ENCODE measurements at regions not wholly inside any gene's neighbourhood (a gene's known extent, or its start where the extent isn't known, plus 50 kb on each side); places are given as distances from the start of the nearest gene placed in this dataset.

- Histone ChIP-seq H3K36me3 (no peaks in the 10 kb centered on the region), H3K9ac (no peak overlapping the region), H3K27me3 (no peaks in the 10 kb centered on the region), H4K20me1 (no peaks in the 10 kb centered on the region), H3K4me2 (no peak overlapping the region), H3K4me3 (no peak overlapping the region), H3K9me3 (no peaks in the 10 kb centered on the region), H3K27ac (no peak overlapping the region), H3K4me1 (no peaks in the 10 kb centered on the region)
- TF ChIP-seq Cebpa-rat (IDR thresholded peaks at IDR 0.05), result no peak
Measured at GRCh38 chr2:38430196-38430595, 53.1 kb upstream of the ATL2 start.

DNA sequence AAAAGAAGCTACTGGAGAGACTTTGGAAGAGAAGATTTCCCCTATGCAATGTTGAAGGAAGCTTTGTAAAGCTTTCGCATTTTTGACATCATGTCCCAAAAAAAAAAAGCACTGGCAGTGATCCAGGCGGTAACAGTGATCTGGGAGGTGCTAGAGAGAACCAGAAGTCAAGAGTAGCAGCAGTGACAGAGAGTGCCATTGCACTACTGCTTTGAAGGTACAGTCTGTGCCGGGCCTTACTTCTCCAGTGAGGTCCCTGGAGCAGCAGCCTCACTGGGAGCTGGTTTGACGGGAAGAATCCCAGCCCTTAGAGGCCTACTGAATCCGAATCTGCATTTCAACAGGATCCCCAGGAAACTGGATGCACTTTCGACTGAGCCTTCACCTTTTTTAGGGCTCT, 50.9 kb upstream of the ATL2 start:
- Histone ChIP-seq H3K4me2 (no peak overlapping the region), H3K36me3 (no peaks in the 10 kb centered on the region), H3K27me3 (no peaks in the 10 kb centered on the region), H3K4me3 (no peak overlapping the region), H3K9me3 (no peaks in the 10 kb centered on the region), H4K20me1 (no peaks in the 10 kb centered on the region), H3K4me1 (no peaks in the 10 kb centered on the region), H3K9ac (no peak overlapping the region), H3K27ac (no peak overlapping the region)
- no peak for TF ChIP-seq Cebpa-rat (IDR thresholded peaks at IDR 0.05)

GRCh38 chr2:38427054-38427453, 50.0 kb upstream of the ATL2 start:
- Histone ChIP-seq H3K27me3 (no peaks in the 10 kb centered on the region), H3K27ac (no peak overlapping the region), H3K4me1 (no peaks in the 10 kb centered on the region), H3K4me2 (no peak overlapping the region), H3K9ac (no peak overlapping the region), H3K36me3 (no peaks in the 10 kb centered on the region), H3K4me3 (no peak overlapping the region), H4K20me1 (no peaks in the 10 kb centered on the region), H3K9me3 (no peaks in the 10 kb centered on the region)
- TF ChIP-seq Cebpa-rat (IDR thresholded peaks at IDR 0.05), result no peak

Measured in BLaER1 (cell line).